Eye (tissue), 1 donor: ENCODE measurements at regions not wholly inside any gene's neighbourhood (a gene's known extent, or its start where the extent isn't known, plus 50 kb on each side); places are given as distances from the start of the nearest gene placed in this dataset.
"Not testable (repeated sequence)": the region's sequence is repeated elsewhere in the genome, so short reads cannot be mapped to it uniquely, and the experiment has no call there.

Source experiments
- DNase-seq: peaks from one replicate; pipeline ENCODE4 v3.0.0-alpha.2; 2015

GRCh38 chr11:93608364-93608763 lies 53.1 kb upstream of the CEP295 start:
- DNase-seq = no peak

- DNase-seq = no peak
These were observed 54.8 kb upstream of the CEP295 start for GRCh38 chr11:93606721-93607120.

- DNase-seq = no peak
These were observed 55.2 kb upstream of the CEP295 start for GRCh38 chr11:93606314-93606713.

- peak; percentile 64 for DNase-seq
These were observed 55.8 kb upstream of the CEP295 start for GRCh38 chr11:93605642-93606041.

GRCh38 chr11:93604008-93604660 lies 57.3 kb upstream of the CEP295 start:
- no peak for DNase-seq

- peak; percentile 18 for DNase-seq
These were observed 58.1 kb upstream of the CEP295 start for GRCh38 chr11:93603225-93604007.

GRCh38 chr11:93596171-93596570 lies 53.0 kb upstream of the SMCO4 start:
- not testable (repeated sequence) for DNase-seq
